GM12891 (cell line): ENCODE measurements at regions not wholly inside any gene's neighbourhood (a gene's known extent, or its start where the extent isn't known, plus 50 kb on each side); places are given as distances from the start of the nearest gene placed in this dataset.

Experiments used
- POLR2A ChIP-seq: IDR thresholded peaks from 2 replicates; pipeline ENCODE4 v1.6.1; 2011; ENCODE audit warnings: low read depth, low read length, control low read depth
- POLR2AphosphoS5 ChIP-seq: IDR thresholded peaks from 2 replicates; pipeline ENCODE4 v1.6.1; 2011; ENCODE audit warnings: low read depth, low read length, control low read depth
- TAF1 ChIP-seq: IDR thresholded peaks from 2 replicates; pipeline ENCODE4 v1.6.1; 2011; ENCODE audit warnings: low read depth, low read length, control low read depth

DNA sequence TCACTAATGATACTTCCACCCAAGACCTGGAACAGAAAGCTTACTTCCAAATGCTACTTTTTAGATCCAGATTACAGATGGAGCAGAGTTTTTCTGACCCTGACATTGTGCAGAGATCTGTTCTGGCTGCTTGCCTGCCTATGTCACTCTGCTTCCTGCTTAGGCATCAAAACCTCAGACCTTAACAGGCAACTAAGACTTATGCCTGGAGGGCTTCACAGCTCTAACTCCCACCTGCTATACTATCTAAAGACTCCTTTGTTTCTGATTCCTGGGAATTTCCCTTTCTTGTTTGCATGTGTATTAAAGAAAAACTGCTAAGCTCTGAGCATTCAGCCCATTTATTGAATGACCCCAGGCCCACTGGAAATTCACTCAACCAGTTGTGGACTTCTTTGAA is 157.4 kb upstream of the NPHP3 start:
- TF ChIP-seq POLR2A (no peak), TAF1 (no peak), POLR2AphosphoS5 (no peak)
